Tibial nerve (tissue), 4 donors: ENCODE measurements at regions not wholly inside any gene's neighbourhood (a gene's known extent, or its start where the extent isn't known, plus 50 kb on each side); places are given as distances from the start of the nearest gene placed in this dataset.
"Not testable (repeated sequence)": the region's sequence is repeated elsewhere in the genome, so short reads cannot be mapped to it uniquely, and the experiment has no call there.

Source experiments
- DNase-seq, 2 donors: peaks; one replicate each; pipeline ENCODE4 v3.0.0-alpha.2; 2019; ENCODE audit warnings: low spot score in 2 of 2
- H3K27ac ChIP-seq, 4 donors: fragments of 200-600 bp; sonication (generic) in 3 of 4; one replicate each; pipeline ENCODE4 v1.5.1; 2017 to 2019; ENCODE audit warnings: mild to moderate bottlenecking in 1 of 4
- H3K27me3 ChIP-seq, 2 donors: fragments of 200-600 bp; sonication (generic) in 1 of 2; one replicate each; pipeline versions ENCODE4 v1.5.1 to v1.6.0; 2017 to 2019
- H3K36me3 ChIP-seq, 3 donors: fragments of 200-600 bp; sonication (generic); one replicate each; pipeline ENCODE4 v1.5.1; 2018 to 2019
- H3K4me1 ChIP-seq, 4 donors: fragments of 200-600 bp; sonication (generic) in 3 of 4; one replicate each; pipeline ENCODE4 v1.5.1; 2017 to 2019
- H3K4me3 ChIP-seq, 4 donors: fragments of 200-600 bp; sonication (generic) in 3 of 4; one replicate each; pipeline ENCODE4 v1.5.1; 2017 to 2019; ENCODE audit warnings: mild to moderate bottlenecking in 1 of 4, moderate library complexity in 1 of 4
- H3K9me3 ChIP-seq, 4 donors: fragments of 200-600 bp; sonication (generic) in 3 of 4; one replicate each; pipeline ENCODE4 v1.5.1; 2017 to 2019
- CTCF ChIP-seq, 5 experiments: fragments of 200-600 bp in 3 of 5; fragments of 450-650 bp in 2 of 5; sonication (generic) in 3 of 5; IDR thresholded peaks; one replicate each; pipeline ENCODE4 v1.5.1; 2016 to 2019; ENCODE audit warnings: antibody characterized with exemption in 5 of 5, mild to moderate bottlenecking in 3 of 5, moderate library complexity in 2 of 5
- EP300 ChIP-seq, 2 donors: sonication (generic); formaldehyde crosslinking; IDR thresholded peaks; one replicate each; pipeline ENCODE4 v1.6.1; 2017; ENCODE audit warnings: antibody characterized with exemption in 2 of 2, mild to moderate bottlenecking in 1 of 2
- POLR2A ChIP-seq, 2 donors: fragments of 450-650 bp; IDR thresholded peaks; one replicate each; pipeline ENCODE4 v1.6.1; 2017; ENCODE audit warnings: antibody characterized with exemption in 2 of 2, mild to moderate bottlenecking in 2 of 2, moderate library complexity in 2 of 2
- WGBS, 2 donors: methylation state at CpG; one replicate each; pipeline ENCODE4 v1.1.5; 2018; 5-methylcytosine and 5-hydroxymethylcytosine counted together

- no peaks in the 10 kb centered on the region for H3K9me3 ChIP-seq
- H3K27ac ChIP-seq, result no peak overlapping the region
- WGBS, 2 donors, result 94 to 97% methylated on average over 2 of the region's 2 CpGs
- H3K4me3 ChIP-seq, result no peak overlapping the region
- H3K27me3 ChIP-seq, result no peaks in the 10 kb centered on the region
- peaks cover 0 to 22% (median 0%) of the 10 kb centered on the region in 4 donors for H3K4me1 ChIP-seq
- TF ChIP-seq EP300 (IDR thresholded peaks at IDR 0.05) (no peak), CTCF (IDR thresholded peaks at IDR 0.05) (no peak), POLR2A (IDR thresholded peaks at IDR 0.05) (no peak)
- H3K36me3 ChIP-seq, result no peaks in the 10 kb centered on the region
- no peak for DNase-seq
Observed at GRCh38 chr5:158494541-158494940, 605.2 kb downstream of the EBF1 start.

DNA sequence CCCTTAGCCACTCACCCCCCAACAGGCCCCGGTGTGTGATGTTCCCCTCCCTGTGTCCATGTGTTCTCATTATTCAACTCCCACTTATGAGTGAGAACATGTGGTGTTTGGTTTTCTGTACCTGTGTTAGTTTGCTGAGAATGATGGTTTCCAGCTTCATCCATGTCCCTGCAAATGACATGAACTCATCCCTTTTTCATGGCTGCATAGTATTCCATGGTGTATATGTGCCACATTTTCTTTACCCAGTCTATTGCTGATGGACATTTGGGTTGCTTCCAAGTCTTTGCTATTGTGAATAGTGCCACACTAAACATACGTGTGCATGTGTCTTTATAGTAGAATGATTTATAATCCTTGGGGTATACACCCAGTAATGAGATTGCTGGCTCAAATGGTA is 605.7 kb downstream of the EBF1 start:
- not testable (repeated sequence) for H3K27me3 ChIP-seq, H3K36me3 ChIP-seq, DNase-seq, H3K4me3 ChIP-seq, H3K9me3 ChIP-seq, H3K27ac ChIP-seq
- peaks cover 0 to 19% (median 0%) of the 10 kb centered on the region in 4 donors for H3K4me1 ChIP-seq
- 93 to 99% methylated on average over 2 of the region's 2 CpGs for WGBS, 2 donors

DNA sequence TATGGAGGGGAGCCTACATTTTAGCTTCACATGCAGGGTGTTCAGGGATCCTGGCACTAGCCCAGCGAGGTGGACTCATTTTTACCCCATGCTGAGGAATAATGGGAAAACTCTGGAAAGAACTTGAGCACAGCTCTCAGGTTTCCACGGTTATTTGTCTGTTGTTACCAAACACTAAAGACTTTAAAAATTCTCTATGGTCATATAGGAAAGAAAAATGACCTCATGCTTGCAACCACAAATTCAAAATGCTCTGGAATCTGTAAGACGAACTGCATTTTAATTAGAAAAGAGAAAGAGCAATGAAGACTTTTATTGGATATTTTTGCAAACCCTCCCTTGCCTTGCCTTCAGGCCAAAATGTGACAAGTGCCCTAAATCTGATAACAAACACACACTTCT is 606.9 kb downstream of the EBF1 start:
- Histone ChIP-seq H3K27me3 (no peaks in the 10 kb centered on the region), H3K9me3 (no peaks in the 10 kb centered on the region), H3K4me1 (peaks cover 0 to 18% (median 0%) of the 10 kb centered on the region in 4 donors), H3K27ac (no peak overlapping the region), H3K36me3 (no peaks in the 10 kb centered on the region), H3K4me3 (no peak overlapping the region)
- WGBS, 2 donors, result 71 to 85% methylated on average over 3 of the region's 3 CpGs
- no peak for TF ChIP-seq POLR2A (IDR thresholded peaks at IDR 0.05)
- TF ChIP-seq EP300 (IDR thresholded peaks at IDR 0.05), result no peak
- TF ChIP-seq CTCF (IDR thresholded peaks at IDR 0.05), result no peak
- DNase-seq, result no peak

GRCh38 chr5:158492136-158492535 is 607.6 kb downstream of the EBF1 start:
- TF ChIP-seq CTCF (IDR thresholded peaks at IDR 0.05) (no peak), EP300 (IDR thresholded peaks at IDR 0.05) (no peak), POLR2A (IDR thresholded peaks at IDR 0.05) (no peak)
- Histone ChIP-seq H3K9me3 (no peaks in the 10 kb centered on the region), H3K27ac (no peak overlapping the region), H3K4me3 (no peak overlapping the region), H3K4me1 (peaks cover 0 to 24% (median 0%) of the 10 kb centered on the region in 4 donors), H3K36me3 (no peaks in the 10 kb centered on the region), H3K27me3 (no peaks in the 10 kb centered on the region)
- no peak for DNase-seq

- H3K27ac ChIP-seq, result peak overlapping the region in 2 of 4 donors; percentile 69 to 71
- TF ChIP-seq POLR2A (IDR thresholded peaks at IDR 0.05), result no peak
- no peak for TF ChIP-seq EP300 (IDR thresholded peaks at IDR 0.05)
- no peak for TF ChIP-seq CTCF (IDR thresholded peaks at IDR 0.05)
Observed at GRCh38 chr5:158487664-158488063, 612.1 kb downstream of the EBF1 start.

GRCh38 chr5:158487156-158487555 is 612.6 kb downstream of the EBF1 start:
- Histone ChIP-seq H3K27me3 (no peaks in the 10 kb centered on the region), H3K27ac (peak overlapping the region in 3 of 4 donors; percentile 12 to 71 (median 69)), H3K4me3 (no peak overlapping the region), H3K36me3 (no peaks in the 10 kb centered on the region), H3K9me3 (no peaks in the 10 kb centered on the region), H3K4me1 (peaks cover 0 to 68% (median 2%) of the 10 kb centered on the region in 4 donors)
- 29 to 63% methylated on average over 1 of the region's 1 CpG for WGBS, 2 donors
- TF ChIP-seq POLR2A (IDR thresholded peaks at IDR 0.05), result no peak
- peak in 1 of 2 donors; percentile 63 for TF ChIP-seq EP300 (IDR thresholded peaks at IDR 0.05)
- no peak for DNase-seq

More at GRCh38 chr5:158487664-158488063, 612.1 kb downstream of the EBF1 start:
- Histone ChIP-seq H3K36me3 (no peaks in the 10 kb centered on the region), H3K9me3 (no peaks in the 10 kb centered on the region), H3K27me3 (no peaks in the 10 kb centered on the region), H3K4me3 (no peak overlapping the region), H3K4me1 (peaks cover 0 to 67% (median 2%) of the 10 kb centered on the region in 4 donors)
- no peak for DNase-seq
- 20 to 21% methylated on average over 1 of the region's 1 CpG for WGBS, 2 donors
